IMR-90 (cell line): ENCODE measurements at regions not wholly inside any gene's neighbourhood (a gene's known extent, or its start where the extent isn't known, plus 50 kb on each side); places are given as distances from the start of the nearest gene placed in this dataset.

Source experiments
- ATAC-seq: fragments of 200-7000 bp; cut with Tn5 transposase; 2 replicates; pipeline ENCODE4 v1.9.1; 2020; ENCODE audit warnings: low read depth, mild to moderate bottlenecking, moderate library complexity
- BruUV-seq: library from RNA; stranded (reverse); fragments of 400-500 nt; replicated peaks from 2 replicates; lab custom pipeline; 2021; lab: Mats Ljungman, UMichigan
- CTCF ChIA-PET: fragments of 300-600 bp; formaldehyde crosslinking; extraction: SDS; loops from one replicate; lab custom pipeline; 2021; ENCODE audit warnings: antibody characterized with exemption; lab: Yijun Ruan, JAX
- POLR2A ChIA-PET: fragments of 300-600 bp; sonication (Branson Sonifier 250); formaldehyde crosslinking; loops from one replicate; lab custom pipeline; 2022; ENCODE audit warnings: antibody characterized with exemption; ENCODE audit not compliant: unreplicated experiment; lab: Charles Lee
- DNase-seq: peaks from one replicate; pipeline ENCODE4 v3.0.0; 2013
- H2AFZ ChIP-seq: replicated peaks from 2 replicates; pipeline ENCODE3; 2013; ENCODE audit warnings: low read length, mild to moderate bottlenecking; ENCODE audit not compliant: poor library complexity
- H2AK5ac ChIP-seq: 2 replicates; pipeline ENCODE4 v1.6.1; 2013; ENCODE audit warnings: low read depth, low read length, inconsistent platforms
- H2AK9ac ChIP-seq: replicated peaks from 2 replicates; pipeline ENCODE3; 2013; ENCODE audit warnings: mild to moderate bottlenecking, low read depth, low read length, moderate library complexity; ENCODE audit not compliant: poor library complexity
- H2BK120ac ChIP-seq: 2 replicates; pipeline ENCODE4 v1.6.1; 2013; ENCODE audit warnings: low read depth, low read length, inconsistent platforms
- H2BK15ac ChIP-seq: 3 replicates; pipeline ENCODE4 v1.6.1; 2013; ENCODE audit warnings: low read depth, low read length, inconsistent platforms
- H2BK20ac ChIP-seq: 2 replicates; pipeline ENCODE4 v1.6.1; 2013; ENCODE audit warnings: low read depth, mild to moderate bottlenecking, inconsistent platforms, low read length, moderate library complexity
- H2BK5ac ChIP-seq: 2 replicates; pipeline ENCODE4 v1.6.1; 2013; ENCODE audit warnings: mild to moderate bottlenecking, low read depth, low read length, inconsistent platforms; ENCODE audit not compliant: poor library complexity, severe bottlenecking
- H3K14ac ChIP-seq: replicated peaks from 2 replicates; pipeline ENCODE4 v1.6.1; 2013; ENCODE audit warnings: low read depth, low read length, inconsistent platforms
- H3K18ac ChIP-seq: 2 replicates; pipeline ENCODE4 v1.6.1; 2013; ENCODE audit warnings: low read depth, low read length, control low read depth
- H3K23ac ChIP-seq: 2 replicates; pipeline ENCODE4 v1.6.1; 2013; ENCODE audit warnings: low read depth, low read length, inconsistent platforms
- H3K27ac ChIP-seq: 2 replicates; pipeline ENCODE4 v1.5.1; 2013; ENCODE audit warnings: mild to moderate bottlenecking, control low read depth, low read length; ENCODE audit not compliant: insufficient read depth
- H3K27me3 ChIP-seq: 2 replicates; pipeline ENCODE4 v1.6.1; 2013; ENCODE audit warnings: low read length; ENCODE audit not compliant: control insufficient read depth, insufficient read depth
- H3K36me3 ChIP-seq: 2 replicates; pipeline ENCODE4 v1.6.1; 2013; ENCODE audit warnings: low read length, mixed read lengths; ENCODE audit not compliant: control insufficient read depth, insufficient read depth
- H3K4ac ChIP-seq: 2 replicates; pipeline ENCODE4 v1.6.1; 2013; ENCODE audit warnings: low read depth, low read length, inconsistent platforms
- H3K4me1 ChIP-seq: 2 replicates; pipeline ENCODE4 v1.6.1; 2013; ENCODE audit warnings: low read length, mixed read lengths; ENCODE audit not compliant: control insufficient read depth, insufficient read depth
- H3K4me2 ChIP-seq: 2 replicates; pipeline ENCODE4 v1.6.1; 2013; ENCODE audit warnings: low read depth, mild to moderate bottlenecking, control low read depth, low read length, moderate library complexity
- H3K4me3 ChIP-seq: 2 replicates; pipeline ENCODE4 v1.5.1; 2013; ENCODE audit warnings: low read depth, mild to moderate bottlenecking, control low read depth, low read length, moderate library complexity; ENCODE audit not compliant: insufficient read depth
- H3K56ac ChIP-seq: 2 replicates; pipeline ENCODE4 v1.6.1; 2013; ENCODE audit warnings: low read length, inconsistent platforms; ENCODE audit not compliant: insufficient read depth; ENCODE audit errors: extremely low read depth
- H3K79me1 ChIP-seq, 2 experiments: 2 replicates each; pipeline ENCODE4 v1.6.1; 2013; ENCODE audit warnings: low read length in 2 of 2, inconsistent platforms in 1 of 2, low read depth in 1 of 2
- H3K9ac ChIP-seq: 2 replicates; pipeline ENCODE4 v1.6.1; 2013; ENCODE audit warnings: low read depth, low read length, control low read depth
- H3K9me1 ChIP-seq: 2 replicates; pipeline ENCODE4 v1.6.1; 2013; ENCODE audit warnings: low read length, inconsistent platforms; ENCODE audit not compliant: insufficient read depth
- H3K9me3 ChIP-seq: 2 replicates; pipeline ENCODE4 v1.6.1; 2013; ENCODE audit warnings: low read length; ENCODE audit not compliant: control insufficient read depth, insufficient read depth
- H4K20me1 ChIP-seq: 2 replicates; pipeline ENCODE4 v1.6.1; 2013; ENCODE audit warnings: low read length, inconsistent platforms; ENCODE audit not compliant: insufficient read depth
- H4K5ac ChIP-seq: 2 replicates; pipeline ENCODE4 v1.6.1; 2013; ENCODE audit warnings: mild to moderate bottlenecking, low read depth, low read length, control low read depth
- H4K8ac ChIP-seq, 2 experiments: 2 replicates each; pipeline ENCODE4 v1.6.1; 2013; ENCODE audit warnings: low read depth in 2 of 2, low read length in 2 of 2, control low read depth in 1 of 2, inconsistent platforms in 1 of 2
- H4K91ac ChIP-seq: 2 replicates; pipeline ENCODE4 v1.6.1; 2013; ENCODE audit warnings: low read depth, low read length, inconsistent platforms; ENCODE audit not compliant: insufficient read depth
- BHLHE40 ChIP-seq: fragments of 150-350 bp; IDR thresholded peaks from 2 replicates; pipeline ENCODE4 v1.6.1; 2016; ENCODE audit warnings: mild to moderate bottlenecking, low read depth, low read length
- CEBPB ChIP-seq: IDR thresholded peaks from 2 replicates; pipeline ENCODE4 v1.6.1; 2012; ENCODE audit warnings: low read depth, low read length, improper control_type of control experiment
- CHD1 ChIP-seq: IDR thresholded peaks from 2 replicates; pipeline ENCODE4 v1.6.1; 2012; ENCODE audit warnings: low read depth, low read length, improper control_type of control experiment
- FOS ChIP-seq: fragments of 150-350 bp; IDR thresholded peaks from 2 replicates; pipeline ENCODE4 v1.6.1; 2016; ENCODE audit warnings: low read depth, low read length
- NFE2L2 ChIP-seq: fragments of 150-350 bp; IDR thresholded peaks from 2 replicates; pipeline ENCODE4 v1.6.1; 2016; ENCODE audit warnings: low read depth, mild to moderate bottlenecking, low read length
- RAD21 ChIP-seq: IDR thresholded peaks from 2 replicates; pipeline ENCODE4 v1.6.1; 2012; ENCODE audit warnings: low read length, improper control_type of control experiment
- RCOR1 ChIP-seq: IDR thresholded peaks from 2 replicates; pipeline ENCODE4 v1.6.1; 2012; ENCODE audit warnings: mild to moderate bottlenecking, low read length, improper control_type of control experiment; ENCODE audit not compliant: insufficient replicate concordance
- SMC3 ChIP-seq: fragments of 150-350 bp; IDR thresholded peaks from 2 replicates; pipeline ENCODE4 v1.6.1; 2016; ENCODE audit warnings: low read depth, mild to moderate bottlenecking, antibody characterized with exemption, low read length, moderate library complexity
- WGBS, 2 experiments: methylation state at CpG; one replicate each; pipeline versions ENCODE4 v1.1.5 to v1.1.7; 2013; ENCODE audit warnings: missing lambda C conversion rate in 2 of 2; ENCODE audit not compliant: insufficient read length in 1 of 2; ENCODE audit errors: extremely low coverage in 2 of 2; 5-methylcytosine and 5-hydroxymethylcytosine counted together
- dilution Hi-C: fragments of 300-500 bp; cut with HindIII; formaldehyde crosslinking; loops from one replicate; pipeline ENCODE4 v1.14.3; 2018; ENCODE audit warnings: low sequenced_read_pairs; ENCODE audit not compliant: unreplicated experiment
- in situ Hi-C: fragments of 300-500 bp; cut with MboI; formaldehyde crosslinking; loops from 3 replicates; pipeline ENCODE4 v1.14.3; 2019; ENCODE audit warnings: low sequenced_read_pairs, inconsistent platforms, mixed read lengths
- intact Hi-C: fragments of 100-400 bp; cut with micrococcal nuclease; formaldehyde crosslinking; loops from 2 replicates; pipeline ENCODE4 v1.10.0; 2022

DNA sequence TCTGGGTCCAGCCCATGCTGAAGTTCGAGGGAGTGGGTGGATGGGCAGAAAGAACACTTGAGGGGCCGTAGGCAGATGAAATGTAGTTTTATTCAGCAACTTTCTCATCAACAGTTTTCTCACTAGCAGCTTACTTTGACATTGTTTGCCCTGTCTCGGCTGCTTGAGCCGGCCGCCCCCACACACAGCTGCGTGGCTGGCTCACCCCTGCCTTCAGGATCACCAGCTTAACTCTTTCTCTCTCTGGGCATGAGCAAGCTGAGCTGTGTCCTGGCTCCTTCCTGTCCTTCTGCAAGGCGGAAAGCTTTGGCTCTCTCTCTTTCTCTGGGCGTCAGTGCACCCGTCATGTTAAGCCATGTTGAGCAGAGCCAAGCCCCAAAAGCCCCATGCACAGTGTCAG lies 104.4 kb upstream of the GNG12 start:
- no peak overlapping the region for H3K4me3 ChIP-seq
- H2BK5ac ChIP-seq, result peak overlapping the region; percentile 61
- WGBS, 2 experiments, result 4% methylated on average over 4 of the region's 9 CpGs; no CpG with 5 or more reads in 1 of the 2 experiments
- CTCF ChIA-PET, result no interaction called here
- peak overlapping the region; percentile 49; the same call in 1 of the 2 replicates for H2BK120ac ChIP-seq
- H2AK5ac ChIP-seq, result 0 out of 2 replicates have a peak overlapping the region, but pooled peaks have one; percentile 11
- H2AK9ac ChIP-seq, result peak overlapping the region; percentile 48
- H3K79me1 ChIP-seq, result no peaks in the 10 kb centered on the region
- peak overlapping the region; percentile 45 for H3K4me2 ChIP-seq
- ATAC-seq, result peak; percentile 82
- dilution Hi-C loops (no loop called here), intact Hi-C loops (no loop called here), in situ Hi-C loops (no loop called here)
- H2BK15ac ChIP-seq, result 0 out of 3 replicates have a peak overlapping the region, but pooled peaks have one; percentile 1
- TF ChIP-seq SMC3 (0 out of 2 replicates have a peak, but pooled peaks have one; percentile 2), CEBPB (no peak), CHD1 (no peak), NFE2L2 (no peak), BHLHE40 (peak; percentile 23; the same call in 1 of the 2 replicates), FOS (no peak), RCOR1 (no peak), RAD21 (no peak)
- H3K56ac ChIP-seq, result no peak overlapping the region
- no peak overlapping the region for H3K9ac ChIP-seq
- peak overlapping the region; percentile 65; the same call in 1 of the 2 replicates for H3K14ac ChIP-seq
- no peaks in the 10 kb centered on the region for H3K27me3 ChIP-seq
- peaks cover 9% of the 10 kb centered on the region; the same call in 1 of the 2 replicates for H3K9me1 ChIP-seq
- H2AFZ ChIP-seq, result peak overlapping the region; percentile 2
- no peaks in the 10 kb centered on the region for H3K36me3 ChIP-seq
- BruUV-seq, result no TSS peak
- no peaks in the 10 kb centered on the region for H4K20me1 ChIP-seq
- H3K9me3 ChIP-seq, result no peaks in the 10 kb centered on the region
- peak; percentile 73 for DNase-seq
- peak overlapping the region; percentile 39; the same call in 1 of the 2 replicates for H3K27ac ChIP-seq
- peak overlapping the region; percentile 21; the same call in 1 of the 2 replicates for H4K5ac ChIP-seq
- H4K8ac ChIP-seq, result peak overlapping the region in 1 of 2 experiments; percentile 33; a peak in 1 of 4 replicates
- H3K23ac ChIP-seq, result no peak overlapping the region
- no peak overlapping the region for H4K91ac ChIP-seq
- peak overlapping the region; percentile 63; the same call in 1 of the 2 replicates for H3K4ac ChIP-seq
- POLR2A ChIA-PET, result no interaction called here
- 0 out of 2 replicates have a peak overlapping the region, but pooled peaks have one; percentile 51 for H2BK20ac ChIP-seq
- H3K4me1 ChIP-seq, result peaks cover 16% of the 10 kb centered on the region
- H3K18ac ChIP-seq, result peak overlapping the region; percentile 71
